Right atrium auricular region (tissue), 2 donors: ENCODE measurements at regions not wholly inside any gene's neighbourhood (a gene's known extent, or its start where the extent isn't known, plus 50 kb on each side); places are given as distances from the start of the nearest gene placed in this dataset.

Source experiments
- DNase-seq: peaks from one replicate; pipeline ENCODE4 v3.0.0-alpha.2; 2019; ENCODE audit warnings: low spot score
- H3K27ac ChIP-seq, 2 donors: fragments of 200-600 bp; sonication (generic); 1 replicate in 1 of 2; 2 replicates in 1 of 2; pipeline ENCODE4 v1.5.1; 2016 to 2019
- H3K27me3 ChIP-seq, 2 donors: fragments of 200-600 bp; sonication (generic); one replicate each; pipeline versions ENCODE4 v1.5.1 to v1.6.0; 2017 to 2019
- H3K36me3 ChIP-seq: fragments of 200-600 bp; sonication (generic); one replicate; pipeline ENCODE4 v1.5.1; 2016
- H3K4me1 ChIP-seq, 2 donors: fragments of 200-600 bp; sonication (generic); one replicate each; pipeline versions ENCODE4 v1.5.1 to v1.6.0; 2017 to 2019
- H3K4me3 ChIP-seq, 2 donors: fragments of 200-600 bp; sonication (generic); 1 replicate in 1 of 2; 2 replicates in 1 of 2; pipeline ENCODE4 v1.5.1; 2017 to 2019; ENCODE audit warnings: mild to moderate bottlenecking in 1 of 2, moderate library complexity in 1 of 2
- H3K9me3 ChIP-seq, 2 donors: fragments of 200-600 bp; sonication (generic); one replicate each; pipeline ENCODE4 v1.5.1; 2019
- TF ChIP-seq, protein P1 (sequence below), 2 donors: fragments of 200-600 bp; sonication (generic); IDR thresholded peaks; one replicate each; pipeline ENCODE4 v1.5.1; 2019; ENCODE audit warnings: antibody characterized with exemption in 2 of 2

- H3K27me3 ChIP-seq: no peaks in the 10 kb centered on the region
- H3K9me3 ChIP-seq: no peaks in the 10 kb centered on the region
- DNase-seq: no peak
- H3K4me3 ChIP-seq: no peak overlapping the region
- no peaks in the 10 kb centered on the region for H3K36me3 ChIP-seq
- peaks cover 0 to 31% of the 10 kb centered on the region in 2 donors for H3K4me1 ChIP-seq
- TF ChIP-seq, protein P1, sequence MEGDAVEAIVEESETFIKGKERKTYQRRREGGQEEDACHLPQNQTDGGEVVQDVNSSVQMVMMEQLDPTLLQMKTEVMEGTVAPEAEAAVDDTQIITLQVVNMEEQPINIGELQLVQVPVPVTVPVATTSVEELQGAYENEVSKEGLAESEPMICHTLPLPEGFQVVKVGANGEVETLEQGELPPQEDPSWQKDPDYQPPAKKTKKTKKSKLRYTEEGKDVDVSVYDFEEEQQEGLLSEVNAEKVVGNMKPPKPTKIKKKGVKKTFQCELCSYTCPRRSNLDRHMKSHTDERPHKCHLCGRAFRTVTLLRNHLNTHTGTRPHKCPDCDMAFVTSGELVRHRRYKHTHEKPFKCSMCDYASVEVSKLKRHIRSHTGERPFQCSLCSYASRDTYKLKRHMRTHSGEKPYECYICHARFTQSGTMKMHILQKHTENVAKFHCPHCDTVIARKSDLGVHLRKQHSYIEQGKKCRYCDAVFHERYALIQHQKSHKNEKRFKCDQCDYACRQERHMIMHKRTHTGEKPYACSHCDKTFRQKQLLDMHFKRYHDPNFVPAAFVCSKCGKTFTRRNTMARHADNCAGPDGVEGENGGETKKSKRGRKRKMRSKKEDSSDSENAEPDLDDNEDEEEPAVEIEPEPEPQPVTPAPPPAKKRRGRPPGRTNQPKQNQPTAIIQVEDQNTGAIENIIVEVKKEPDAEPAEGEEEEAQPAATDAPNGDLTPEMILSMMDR (IDR thresholded peaks at IDR 0.05): no peak
- H3K27ac ChIP-seq: no peak overlapping the region
Observed at GRCh38 chrX:68897118-68897945, 68.5 kb downstream of the EFNB1 start.

GRCh38 chrX:68896581-68896980, 67.8 kb downstream of the EFNB1 start:
- peaks cover 0 to 31% of the 10 kb centered on the region in 2 donors for H3K4me1 ChIP-seq
- H3K9me3 ChIP-seq: no peaks in the 10 kb centered on the region
- peak overlapping the region in 1 of 2 donors; percentile 88 for H3K27ac ChIP-seq
- no peaks in the 10 kb centered on the region for H3K36me3 ChIP-seq
- DNase-seq: no peak
- TF ChIP-seq, protein P1 (IDR thresholded peaks at IDR 0.05): no peak
- H3K4me3 ChIP-seq: no peak overlapping the region
- H3K27me3 ChIP-seq: no peaks in the 10 kb centered on the region

GRCh38 chrX:68895778-68896177, 67.0 kb downstream of the EFNB1 start:
- no peaks in the 10 kb centered on the region for H3K36me3 ChIP-seq
- DNase-seq: no peak
- H3K27ac ChIP-seq: peak overlapping the region; percentile 82 to 88
- H3K27me3 ChIP-seq: no peaks in the 10 kb centered on the region
- H3K9me3 ChIP-seq: no peaks in the 10 kb centered on the region
- no peak overlapping the region for H3K4me3 ChIP-seq
- TF ChIP-seq, protein P1 (IDR thresholded peaks at IDR 0.05): no peak
- peaks cover 0 to 31% of the 10 kb centered on the region in 2 donors for H3K4me1 ChIP-seq

- TF ChIP-seq, protein P1 (IDR thresholded peaks at IDR 0.05): no peak
- DNase-seq: peak; percentile 66
Observed at GRCh38 chrX:68895341-68895755, 66.5 kb downstream of the EFNB1 start.

GRCh38 chrX:68894513-68895340, 65.9 kb downstream of the EFNB1 start:
- TF ChIP-seq, protein P1 (IDR thresholded peaks at IDR 0.05): no peak
- Histone ChIP-seq H3K4me3 (peak overlapping the region; percentile 10 to 31), H3K9me3 (no peaks in the 10 kb centered on the region), H3K4me1 (peaks cover 0 to 31% of the 10 kb centered on the region in 2 donors), H3K36me3 (no peaks in the 10 kb centered on the region), H3K27ac (peak overlapping the region; percentile 82 to 88), H3K27me3 (no peaks in the 10 kb centered on the region)
- DNase-seq: peak; percentile 69

More at GRCh38 chrX:68895341-68895755, 66.5 kb downstream of the EFNB1 start:
- H3K36me3 ChIP-seq: no peaks in the 10 kb centered on the region
- no peaks in the 10 kb centered on the region for H3K27me3 ChIP-seq
- no peaks in the 10 kb centered on the region for H3K9me3 ChIP-seq
- H3K4me3 ChIP-seq: peak overlapping the region in 1 of 2 donors; percentile 31
- H3K27ac ChIP-seq: peak overlapping the region; percentile 82 to 88
- H3K4me1 ChIP-seq: peaks cover 0 to 31% of the 10 kb centered on the region in 2 donors
